Loucy (cell line): ENCODE measurements at regions not wholly inside any gene's neighbourhood (a gene's known extent, or its start where the extent isn't known, plus 50 kb on each side); places are given as distances from the start of the nearest gene placed in this dataset.

Source experiments
- EZH2phosphoT487 ChIP-seq: fragments of 200-600 bp; IDR thresholded peaks from 2 replicates; pipeline ENCODE4 v1.6.1; 2018; ENCODE audit warnings: antibody characterized with exemption, mild to moderate bottlenecking, moderate library complexity, borderline replicate concordance
- TF ChIP-seq, protein P1 (sequence below): fragments of 200-600 bp; sonication (generic); conservative IDR thresholded peaks from 2 replicates; pipeline ENCODE4 v1.5.1; 2014; ENCODE audit warnings: mild to moderate bottlenecking, antibody characterized with exemption, low read length

DNA sequence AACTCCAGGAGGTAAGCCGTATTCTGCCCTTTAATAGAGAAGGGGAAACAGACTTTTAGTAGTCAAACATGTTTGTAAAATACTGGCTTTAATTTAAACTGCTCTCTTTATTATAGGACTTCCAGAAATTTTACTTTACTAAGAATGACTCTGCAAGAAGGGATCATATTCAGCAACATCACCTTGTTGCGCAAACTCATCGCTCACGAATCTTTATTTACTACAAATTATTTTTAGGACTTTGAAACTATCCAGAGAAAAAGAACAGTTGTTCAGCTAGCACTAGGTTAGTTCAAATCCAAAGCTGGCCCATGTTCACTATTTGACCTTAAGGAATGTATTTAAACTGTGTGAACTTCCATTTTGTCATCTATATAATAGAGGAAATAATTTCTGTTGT lies 498.3 kb upstream of the TENM4 start:
- TF ChIP-seq, protein P1, sequence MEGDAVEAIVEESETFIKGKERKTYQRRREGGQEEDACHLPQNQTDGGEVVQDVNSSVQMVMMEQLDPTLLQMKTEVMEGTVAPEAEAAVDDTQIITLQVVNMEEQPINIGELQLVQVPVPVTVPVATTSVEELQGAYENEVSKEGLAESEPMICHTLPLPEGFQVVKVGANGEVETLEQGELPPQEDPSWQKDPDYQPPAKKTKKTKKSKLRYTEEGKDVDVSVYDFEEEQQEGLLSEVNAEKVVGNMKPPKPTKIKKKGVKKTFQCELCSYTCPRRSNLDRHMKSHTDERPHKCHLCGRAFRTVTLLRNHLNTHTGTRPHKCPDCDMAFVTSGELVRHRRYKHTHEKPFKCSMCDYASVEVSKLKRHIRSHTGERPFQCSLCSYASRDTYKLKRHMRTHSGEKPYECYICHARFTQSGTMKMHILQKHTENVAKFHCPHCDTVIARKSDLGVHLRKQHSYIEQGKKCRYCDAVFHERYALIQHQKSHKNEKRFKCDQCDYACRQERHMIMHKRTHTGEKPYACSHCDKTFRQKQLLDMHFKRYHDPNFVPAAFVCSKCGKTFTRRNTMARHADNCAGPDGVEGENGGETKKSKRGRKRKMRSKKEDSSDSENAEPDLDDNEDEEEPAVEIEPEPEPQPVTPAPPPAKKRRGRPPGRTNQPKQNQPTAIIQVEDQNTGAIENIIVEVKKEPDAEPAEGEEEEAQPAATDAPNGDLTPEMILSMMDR = no peak
- no peak for TF ChIP-seq EZH2phosphoT487
